Retinal pigment epithelial cell (primary cell): ENCODE measurements at regions not wholly inside any gene's neighbourhood (a gene's known extent, or its start where the extent isn't known, plus 50 kb on each side); places are given as distances from the start of the nearest gene placed in this dataset.

ENCODE experiments used
- DNase-seq: peaks from one replicate; pipeline ENCODE4 v3.0.0-alpha.2; 2010; ENCODE audit warnings: low read depth
- H3K4me3 ChIP-seq: 2 replicates; pipeline ENCODE4 v1.5.1; 2011; ENCODE audit warnings: mild to moderate bottlenecking, low read length, control low read depth, moderate library complexity
- CTCF ChIP-seq: conservative IDR thresholded peaks from 2 replicates; pipeline ENCODE4 v1.5.1; 2011; ENCODE audit warnings: low read depth, low read length, control low read depth, inconsistent platforms

GRCh38 chr5:3186156-3186555 is 409.5 kb upstream of the IRX1 start:
- no peak for DNase-seq
- no peak for TF ChIP-seq CTCF
- no peak overlapping the region for H3K4me3 ChIP-seq

GRCh38 chr5:3185488-3185887 is 410.1 kb upstream of the IRX1 start:
- H3K4me3 ChIP-seq: no peak overlapping the region
- no peak for TF ChIP-seq CTCF
- DNase-seq: no peak

- no peak for TF ChIP-seq CTCF
- DNase-seq: no peak
- no peak overlapping the region for H3K4me3 ChIP-seq
These were observed 413.3 kb upstream of the IRX1 start for GRCh38 chr5:3182133-3182876.

- DNase-seq: no peak
- H3K4me3 ChIP-seq: no peak overlapping the region
- no peak for TF ChIP-seq CTCF
These were observed 414.0 kb upstream of the IRX1 start for GRCh38 chr5:3181671-3182070.

- no peak for DNase-seq
- H3K4me3 ChIP-seq: no peak overlapping the region
- TF ChIP-seq CTCF: no peak
These were observed 415.0 kb upstream of the IRX1 start for GRCh38 chr5:3180636-3181035.

- no peak overlapping the region for H3K4me3 ChIP-seq
- no peak for DNase-seq
- TF ChIP-seq CTCF: no peak
These were observed 416.4 kb upstream of the IRX1 start for GRCh38 chr5:3179220-3179619.

GRCh38 chr5:3177338-3177737 is 418.3 kb upstream of the IRX1 start:
- H3K4me3 ChIP-seq: no peak overlapping the region
- DNase-seq: no peak
- no peak for TF ChIP-seq CTCF
